PC-9 (cell line): ENCODE measurements at regions not wholly inside any gene's neighbourhood (a gene's known extent, or its start where the extent isn't known, plus 50 kb on each side); places are given as distances from the start of the nearest gene placed in this dataset.

Experiments used
- CTCF ChIP-seq: fragments of 200-600 bp; sonication (generic); conservative IDR thresholded peaks from 2 replicates; pipeline ENCODE4 v1.6.1; 2017; ENCODE audit warnings: mixed run types, antibody characterized with exemption, mild to moderate bottlenecking, moderate library complexity
- EZH2 ChIP-seq: fragments of 200-600 bp; sonication (generic); IDR thresholded peaks from 2 replicates; pipeline ENCODE4 v1.8.0; 2017; ENCODE audit warnings: antibody characterized with exemption, low read depth

GRCh38 chr22:44378380-44378779 lies 65.6 kb upstream of the SHISAL1 start:
- TF ChIP-seq CTCF = no peak
- TF ChIP-seq EZH2 = no peak
